HG03558 (cell line): ENCODE measurements at regions not wholly inside any gene's neighbourhood (a gene's known extent, or its start where the extent isn't known, plus 50 kb on each side); places are given as distances from the start of the nearest gene placed in this dataset.
"Not testable (repeated sequence)": the region's sequence is repeated elsewhere in the genome, so short reads cannot be mapped to it uniquely, and the experiment has no call there.

ENCODE experiments used
- ATAC-seq: cut with Tn5 transposase; IDR thresholded peaks from one replicate; pipeline ENCODE4 v1.9.1; 2021; ENCODE audit warnings: moderate number of reproducible peaks; ENCODE audit not compliant: unreplicated experiment; ENCODE audit errors: extremely low read depth

DNA sequence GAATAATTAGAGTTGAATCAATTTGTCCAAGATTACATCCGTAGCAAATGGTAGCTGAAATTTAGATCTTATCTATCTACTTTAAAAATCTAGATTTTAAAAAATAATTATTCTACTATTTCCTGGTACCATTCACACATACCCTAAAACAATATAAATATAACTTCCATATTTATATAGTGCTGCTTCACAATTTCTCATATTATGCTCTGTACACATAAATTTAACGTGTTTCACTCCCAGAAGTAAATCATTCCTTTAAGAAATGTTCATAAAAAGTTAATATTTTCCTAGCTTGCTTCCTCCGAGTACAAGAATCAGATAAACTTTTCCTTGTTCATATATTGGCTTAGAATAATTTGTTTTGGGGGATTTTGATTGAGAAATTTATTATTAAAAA, 857.0 kb upstream of the SPRY2 start:
- no peak for ATAC-seq

GRCh38 chr13:81197483-81197882, 856.6 kb upstream of the SPRY2 start:
- ATAC-seq, result no peak

DNA sequence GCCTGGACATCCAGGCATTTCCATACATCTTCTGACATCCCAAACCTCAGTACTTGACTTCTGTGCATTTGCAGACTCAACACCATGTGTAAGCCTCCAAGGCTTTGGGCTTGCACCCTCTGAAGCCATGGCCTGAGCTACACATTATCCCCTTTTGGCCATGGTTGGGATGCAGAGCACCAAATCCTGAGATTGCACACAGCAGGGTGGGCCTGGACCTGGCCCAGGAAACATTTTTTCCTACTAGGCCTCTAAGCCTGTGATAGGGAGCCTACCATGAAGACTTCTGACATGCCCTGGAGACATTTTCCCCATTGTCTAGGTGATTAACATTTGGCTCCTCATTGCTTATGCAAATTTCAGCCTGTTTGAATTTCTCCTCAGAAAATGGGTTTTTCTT, 853.4 kb upstream of the SPRY2 start:
- no peak for ATAC-seq

- ATAC-seq, result no peak
These were observed 843.8 kb upstream of the SPRY2 start for GRCh38 chr13:81184556-81185265.

GRCh38 chr13:81172603-81173002, 831.7 kb upstream of the SPRY2 start:
- no peak for ATAC-seq

- ATAC-seq, result no peak
These were observed 830.2 kb upstream of the SPRY2 start for GRCh38 chr13:81171065-81171647.

DNA sequence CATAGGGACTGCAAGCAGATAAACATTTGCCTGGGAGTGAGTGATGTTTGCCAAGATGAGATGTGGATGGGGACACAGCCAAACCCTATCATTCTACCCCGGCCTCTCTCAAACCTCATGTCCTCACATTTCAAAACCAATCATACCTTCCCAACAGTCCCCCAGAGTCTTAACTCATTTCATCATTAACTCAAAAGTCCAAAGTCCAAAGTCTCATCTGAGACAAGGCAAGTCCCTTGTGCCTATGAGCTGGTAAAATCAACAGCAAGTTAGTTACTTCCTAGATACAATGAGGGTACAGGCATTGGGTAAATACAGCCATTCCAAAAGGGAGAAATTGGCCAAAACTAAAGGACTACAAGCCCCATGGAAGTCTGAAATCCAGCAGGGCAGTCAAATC, 822.9 kb upstream of the SPRY2 start:
- not testable (repeated sequence) for ATAC-seq

DNA sequence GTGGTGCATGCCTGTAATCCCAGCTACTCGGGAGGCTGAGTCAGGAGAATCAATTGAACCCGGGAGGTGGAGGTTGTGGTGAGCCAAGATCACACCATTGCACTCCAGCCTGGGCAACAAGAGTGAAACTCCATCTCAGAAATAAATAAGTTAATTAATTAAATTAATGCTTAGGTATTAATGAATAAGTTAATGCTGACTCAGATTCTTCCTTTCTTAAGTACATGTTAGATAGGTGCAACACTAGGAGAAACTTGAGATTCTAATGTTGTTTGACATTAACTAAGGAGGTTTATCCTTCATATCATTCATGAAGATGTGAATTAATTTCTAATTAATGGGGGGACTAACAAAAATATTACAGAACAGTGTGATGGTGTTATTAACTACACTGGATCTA, 812.6 kb upstream of the SPRY2 start:
- no peak for ATAC-seq

DNA sequence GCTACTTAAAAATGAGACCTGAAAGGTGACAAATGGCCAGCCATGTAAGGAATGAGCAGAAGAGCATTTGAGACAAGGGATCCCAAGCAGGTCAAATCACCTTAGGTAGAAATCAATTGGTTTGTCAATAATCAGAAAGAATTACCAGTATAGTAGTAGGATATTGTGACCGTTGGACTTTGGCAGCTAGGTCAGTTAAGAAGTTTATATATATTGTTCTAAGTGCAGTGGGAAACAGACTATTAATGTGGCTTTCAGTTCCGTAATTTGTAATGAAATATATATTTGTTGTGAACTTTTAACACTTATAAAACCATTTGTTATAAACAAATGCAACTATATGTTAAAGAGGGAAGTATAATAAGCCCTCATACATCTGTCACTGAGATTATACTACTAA, 807.9 kb upstream of the SPRY2 start:
- ATAC-seq, result no peak

GRCh38 chr13:81146576-81146975, 805.6 kb upstream of the SPRY2 start:
- not testable (repeated sequence) for ATAC-seq

DNA sequence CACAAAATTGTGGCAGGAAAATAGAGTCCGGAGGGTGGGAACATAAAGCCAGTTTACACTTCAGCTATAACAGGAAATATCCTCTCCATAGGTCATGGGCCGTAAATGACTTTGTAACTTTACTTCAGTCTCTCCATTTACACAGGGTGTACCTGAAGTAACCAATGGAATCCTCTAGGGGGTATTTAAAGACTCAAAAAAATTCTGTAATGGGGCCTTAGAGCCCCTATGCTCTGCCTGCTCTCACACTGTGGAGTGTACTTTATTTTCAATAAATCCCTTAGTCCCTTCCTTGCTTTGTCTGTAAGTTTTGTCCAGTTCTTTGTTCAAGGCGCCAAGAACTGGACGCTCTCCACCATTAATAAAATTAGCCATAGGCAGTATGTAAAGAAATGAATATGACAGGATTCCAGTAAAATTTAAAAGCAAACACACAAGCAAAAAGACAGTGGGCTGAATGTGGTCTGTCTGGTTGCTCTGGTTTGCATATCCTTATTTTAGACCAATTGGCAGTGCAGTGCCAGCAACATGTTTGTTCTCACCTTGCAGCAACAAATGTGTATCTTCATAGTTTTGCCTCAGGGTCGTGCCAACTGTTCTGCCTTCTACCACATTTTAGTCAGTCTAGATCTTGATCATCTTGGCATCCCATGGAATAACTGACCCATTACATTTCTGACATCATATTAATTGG, 801.5 kb upstream of the SPRY2 start:
- ATAC-seq, result no peak

- ATAC-seq, result no peak
These were observed 799.7 kb upstream of the SPRY2 start for GRCh38 chr13:81140675-81141074.

- no peak for ATAC-seq
These were observed 799.1 kb upstream of the SPRY2 start for GRCh38 chr13:81139987-81140386.

DNA sequence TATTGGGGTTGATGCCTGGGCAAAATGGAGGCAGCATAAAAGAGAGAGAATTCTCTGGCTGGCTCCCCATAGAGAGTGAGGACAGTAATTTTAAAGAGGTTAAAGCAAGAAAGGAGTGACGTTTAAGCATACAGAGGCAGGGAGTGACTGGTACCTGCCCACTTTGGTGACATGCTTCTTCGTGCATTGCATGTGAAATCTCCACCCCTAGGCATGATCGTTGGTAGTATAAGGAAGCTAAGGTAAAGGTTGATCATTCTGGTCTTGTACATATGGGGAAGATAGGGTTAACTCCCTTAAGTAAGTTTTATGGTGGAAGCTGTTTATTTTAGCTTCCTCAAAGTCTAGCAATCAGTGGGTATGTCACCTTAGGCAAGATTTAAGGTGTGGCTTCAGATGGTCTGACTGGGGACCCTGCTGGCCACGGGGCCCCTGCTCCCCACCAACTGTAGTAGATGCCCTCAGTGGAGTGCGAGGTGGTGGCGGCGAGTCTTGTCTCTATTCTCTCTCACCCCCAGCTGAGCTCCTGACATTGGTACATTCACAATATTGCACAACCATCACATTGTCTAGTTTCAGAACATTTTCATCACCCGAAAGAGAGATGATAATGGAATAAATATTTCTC, 797.5 kb upstream of the SPRY2 start:
- ATAC-seq, result no peak

DNA sequence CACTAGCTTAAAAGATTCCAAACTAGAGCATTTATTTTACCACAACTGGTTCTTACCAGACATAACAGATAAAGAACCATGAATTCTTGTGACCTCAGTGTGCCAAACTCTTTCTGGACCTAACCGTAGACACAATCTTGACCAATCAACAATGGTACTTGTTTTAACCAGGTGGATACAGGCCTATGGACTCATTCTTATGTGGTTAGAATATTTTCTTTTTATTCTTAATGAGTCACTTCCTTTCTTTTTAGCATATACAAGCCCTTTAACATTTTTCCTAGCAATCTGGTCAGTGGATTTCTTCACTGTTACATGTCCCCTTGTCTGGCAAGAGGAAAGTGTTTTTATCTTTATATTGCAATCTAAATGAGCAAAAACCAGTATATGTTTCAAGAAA, 792.1 kb upstream of the SPRY2 start:
- ATAC-seq, result no peak

DNA sequence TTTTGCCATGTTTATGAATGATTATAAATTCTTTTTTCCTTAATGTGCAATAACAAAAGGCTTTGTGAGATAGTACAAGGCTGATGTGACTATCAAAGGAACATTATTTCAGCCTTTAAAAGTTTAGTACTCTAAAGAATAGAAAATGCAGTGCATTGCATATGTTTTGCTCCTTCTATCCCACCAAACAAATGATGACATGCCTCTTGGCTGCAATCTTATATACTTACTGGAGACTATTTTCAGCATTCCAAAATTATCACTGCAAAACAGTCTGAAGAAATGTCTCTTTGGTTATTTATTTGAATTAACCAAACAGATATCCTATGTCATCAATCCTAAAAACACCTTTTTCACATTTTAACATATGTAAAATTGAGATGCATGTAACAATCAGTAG, 776.5 kb upstream of the SPRY2 start:
- ATAC-seq, result no peak

- no peak for ATAC-seq
These were observed 775.7 kb upstream of the SPRY2 start for GRCh38 chr13:81116461-81117282.

DNA sequence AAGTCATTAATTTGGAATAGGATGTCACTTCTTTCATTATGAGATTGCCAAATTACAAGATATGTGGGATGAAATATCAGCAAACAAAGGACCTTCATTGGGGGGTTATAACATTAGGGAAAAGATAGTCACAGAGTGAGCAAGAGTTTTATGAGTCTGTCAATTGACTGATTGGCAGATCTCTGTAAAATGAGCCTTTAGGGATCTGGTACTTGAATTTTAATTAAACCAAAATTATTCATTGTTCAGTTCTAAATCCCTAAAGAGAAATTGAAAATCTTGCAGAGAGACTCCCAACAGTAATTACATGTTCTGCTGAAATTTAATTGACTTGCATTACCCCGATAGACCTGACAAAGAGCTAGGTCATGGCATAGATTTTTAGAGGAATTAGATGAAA, 768.1 kb upstream of the SPRY2 start:
- no peak for ATAC-seq

- no peak for ATAC-seq
These were observed 765.4 kb upstream of the SPRY2 start for GRCh38 chr13:81106348-81106747.

GRCh38 chr13:81104035-81104715, 763.2 kb upstream of the SPRY2 start:
- ATAC-seq, result no peak
